ENCODE measurements at regions not wholly inside any gene's neighbourhood (a gene's known extent, or its start where the extent isn't known, plus 50 kb on each side); places are given as distances from the start of the nearest gene placed in this dataset.

- no peak for DNase-seq (ENCODE audit: low read depth)
- TF ChIP-seq CTCF (IDR thresholded peaks at IDR 0.05; ENCODE audit: insufficient read depth, low read depth, low read length, missing control alignments): no peak
- H3K4me3 ChIP-seq (ENCODE audit: low read depth, low read length): no peak overlapping the region
These were observed 72.5 kb upstream of the RXRA start for GRCh38 chr9:134253606-134254205.

GRCh38 chr9:134258332-134258731, 67.9 kb upstream of the RXRA start:
- no peak overlapping the region for H3K4me3 ChIP-seq (ENCODE audit: low read depth, low read length)
- no peak for DNase-seq (ENCODE audit: low read depth)
- no peak for TF ChIP-seq CTCF (IDR thresholded peaks at IDR 0.05; ENCODE audit: insufficient read depth, low read depth, low read length, missing control alignments)

- TF ChIP-seq CTCF (IDR thresholded peaks at IDR 0.05; ENCODE audit: insufficient read depth, low read depth, low read length, missing control alignments): no peak
- DNase-seq (ENCODE audit: low read depth): no peak
- H3K4me3 ChIP-seq (ENCODE audit: low read depth, low read length): no peak overlapping the region
These were observed 67.3 kb upstream of the RXRA start for GRCh38 chr9:134258828-134259546.

- DNase-seq (ENCODE audit: low read depth): no peak
- no peak for TF ChIP-seq CTCF (IDR thresholded peaks at IDR 0.05; ENCODE audit: insufficient read depth, low read depth, low read length, missing control alignments)
- H3K4me3 ChIP-seq (ENCODE audit: low read depth, low read length): no peak overlapping the region
These were observed 66.5 kb upstream of the RXRA start for GRCh38 chr9:134259708-134260107.

GRCh38 chr9:134260801-134261200, 65.5 kb upstream of the RXRA start:
- no peak for TF ChIP-seq CTCF (IDR thresholded peaks at IDR 0.05; ENCODE audit: insufficient read depth, low read depth, low read length, missing control alignments)
- DNase-seq (ENCODE audit: low read depth): no peak
- no peak overlapping the region for H3K4me3 ChIP-seq (ENCODE audit: low read depth, low read length)

GRCh38 chr9:134262035-134262434, 64.2 kb upstream of the RXRA start:
- no peak for DNase-seq (ENCODE audit: low read depth)
- TF ChIP-seq CTCF (IDR thresholded peaks at IDR 0.05; ENCODE audit: insufficient read depth, low read depth, low read length, missing control alignments): no peak
- no peak overlapping the region for H3K4me3 ChIP-seq (ENCODE audit: low read depth, low read length)

GRCh38 chr9:134263596-134263995, 62.7 kb upstream of the RXRA start:
- no peak for DNase-seq (ENCODE audit: low read depth)
- H3K4me3 ChIP-seq (ENCODE audit: low read depth, low read length): no peak overlapping the region
- TF ChIP-seq CTCF (IDR thresholded peaks at IDR 0.05; ENCODE audit: insufficient read depth, low read depth, low read length, missing control alignments): no peak

Data from GM12865 (cell line).